Skeletal muscle cell (primary cell): ENCODE measurements at regions not wholly inside any gene's neighbourhood (a gene's known extent, or its start where the extent isn't known, plus 50 kb on each side); places are given as distances from the start of the nearest gene placed in this dataset.
"Not testable (repeated sequence)": the region's sequence is repeated elsewhere in the genome, so short reads cannot be mapped to it uniquely, and the experiment has no call there.

ENCODE experiments used
- DNase-seq: peaks from one replicate; pipeline ENCODE4 v3.0.0-alpha.2; 2010; ENCODE audit warnings: low read depth
- H3K4me3 ChIP-seq: 2 replicates; pipeline ENCODE4 v1.5.1; 2011; ENCODE audit warnings: low read depth, mild to moderate bottlenecking, control low read depth, low read length, moderate library complexity

GRCh38 chr6:156194981-156195380 is 582.2 kb upstream of the ARID1B start:
- no peak overlapping the region for H3K4me3 ChIP-seq
- no peak for DNase-seq

GRCh38 chr6:156193381-156193780 is 583.8 kb upstream of the ARID1B start:
- DNase-seq, result no peak

GRCh38 chr6:156191895-156192294 is 585.3 kb upstream of the ARID1B start:
- H3K4me3 ChIP-seq, result no peak overlapping the region
- no peak for DNase-seq

More at GRCh38 chr6:156193381-156193780, 583.8 kb upstream of the ARID1B start:
- H3K4me3 ChIP-seq, result no peak overlapping the region

GRCh38 chr6:156191390-156191789 is 585.8 kb upstream of the ARID1B start:
- not testable (repeated sequence) for DNase-seq, H3K4me3 ChIP-seq

GRCh38 chr6:156190270-156190669 is 586.9 kb upstream of the ARID1B start:
- DNase-seq, result no peak
- no peak overlapping the region for H3K4me3 ChIP-seq

GRCh38 chr6:156189714-156190113 is 587.5 kb upstream of the ARID1B start:
- DNase-seq, result no peak
- no peak overlapping the region for H3K4me3 ChIP-seq

DNA sequence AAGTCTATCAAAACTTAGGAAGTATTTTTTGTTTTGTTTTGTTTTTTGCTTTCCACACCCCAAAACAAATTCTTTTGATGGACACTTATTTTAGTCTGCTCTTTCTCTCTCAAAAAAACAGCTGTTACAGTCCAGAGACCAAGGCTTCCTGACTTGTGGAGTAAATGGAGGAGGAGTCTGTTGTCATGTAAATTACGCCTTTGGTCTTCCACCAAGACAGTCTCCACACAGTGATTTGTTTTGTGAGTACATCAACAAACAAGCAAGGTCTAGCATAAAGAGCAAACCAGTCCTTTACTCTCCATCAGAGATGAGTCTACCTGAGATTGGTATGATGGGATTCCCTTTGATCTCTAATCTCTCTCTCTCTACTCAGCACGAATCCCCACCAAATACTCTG is 588.0 kb upstream of the ARID1B start:
- no peak for DNase-seq
- H3K4me3 ChIP-seq, result no peak overlapping the region

DNA sequence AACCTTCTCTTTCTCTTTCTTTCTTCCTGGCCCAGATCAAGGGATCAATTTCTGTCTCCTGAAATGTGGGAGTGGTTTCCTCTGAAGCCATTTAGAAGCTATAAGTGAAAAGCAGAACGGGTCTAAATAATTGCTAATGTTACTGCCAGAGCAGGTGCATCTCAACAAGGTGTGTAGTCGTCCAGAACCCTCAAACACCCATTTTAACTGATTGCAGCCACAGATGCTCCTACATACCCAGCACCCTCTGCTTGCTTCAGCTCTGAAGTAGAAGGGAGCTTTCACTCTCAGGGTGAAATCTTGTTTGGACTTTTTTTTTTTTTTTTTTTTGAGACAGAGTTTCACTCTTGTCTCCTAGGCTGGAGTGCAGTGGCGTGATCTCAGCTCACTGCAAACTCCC is 592.1 kb upstream of the ARID1B start:
- DNase-seq, result no peak
- H3K4me3 ChIP-seq, result no peak overlapping the region

DNA sequence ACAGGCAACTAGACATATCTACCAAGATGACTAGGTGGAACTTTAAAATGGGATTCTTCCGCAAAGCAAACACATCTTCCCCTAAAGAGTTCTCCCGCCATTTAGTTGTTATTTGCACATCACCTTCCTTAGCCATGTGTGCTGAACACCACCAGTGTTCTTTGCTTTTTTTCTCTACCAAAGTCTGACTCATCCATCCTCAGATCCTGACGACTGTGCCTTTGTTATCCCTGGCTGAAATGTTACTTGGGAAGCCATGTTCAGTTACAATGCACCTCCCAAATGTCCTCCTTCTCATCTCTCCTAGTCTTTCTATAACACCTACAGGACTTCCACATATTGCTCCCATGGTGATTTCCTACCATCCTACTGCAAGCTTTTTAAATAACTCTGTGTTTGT is 593.5 kb upstream of the ARID1B start:
- no peak overlapping the region for H3K4me3 ChIP-seq
- DNase-seq, result no peak

DNA sequence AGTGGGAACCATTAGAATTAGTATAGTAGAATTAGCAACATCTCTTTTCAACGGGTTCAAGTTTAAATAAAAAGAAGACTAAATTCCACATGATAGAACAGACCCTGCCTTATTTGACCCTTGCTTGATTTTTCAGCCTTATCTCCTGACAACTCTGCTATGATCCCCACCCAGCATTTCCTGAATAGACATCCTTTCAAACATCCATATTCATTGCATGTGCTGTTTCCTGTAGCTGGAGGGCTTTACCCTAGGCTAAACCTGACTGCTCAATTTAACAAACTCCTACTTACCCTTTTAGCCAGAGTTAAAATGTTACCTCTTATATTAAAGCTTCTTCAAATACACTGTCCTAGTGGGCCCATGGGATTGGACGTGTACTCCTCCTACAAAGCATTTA is 594.8 kb upstream of the ARID1B start:
- H3K4me3 ChIP-seq, result no peak overlapping the region
- DNase-seq, result no peak

DNA sequence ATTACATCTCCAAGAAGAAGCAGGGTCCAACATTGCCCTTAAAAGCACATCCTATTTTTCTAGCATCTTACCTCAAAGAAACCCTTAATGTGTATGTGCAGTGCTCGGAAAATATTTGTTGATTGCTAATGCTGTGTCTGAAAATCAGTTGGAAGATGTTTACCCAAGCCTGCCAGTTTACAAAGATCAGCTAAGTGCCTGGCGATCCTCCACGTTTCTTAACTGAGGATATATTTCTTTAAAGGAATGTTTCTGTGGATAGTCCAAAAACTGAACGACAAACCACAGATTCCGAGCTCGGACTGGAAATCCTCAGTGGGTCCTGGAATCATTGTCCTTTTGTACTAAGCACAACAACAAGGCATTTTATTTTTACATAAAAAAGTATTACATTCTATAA is 595.7 kb upstream of the ARID1B start:
- DNase-seq, result no peak
- H3K4me3 ChIP-seq, result no peak overlapping the region

GRCh38 chr6:156175971-156176421 is 601.2 kb upstream of the ARID1B start:
- no peak for DNase-seq
- no peak overlapping the region for H3K4me3 ChIP-seq

- no peak for DNase-seq
- H3K4me3 ChIP-seq, result no peak overlapping the region
These were observed 601.7 kb upstream of the ARID1B start for GRCh38 chr6:156175433-156175832.

DNA sequence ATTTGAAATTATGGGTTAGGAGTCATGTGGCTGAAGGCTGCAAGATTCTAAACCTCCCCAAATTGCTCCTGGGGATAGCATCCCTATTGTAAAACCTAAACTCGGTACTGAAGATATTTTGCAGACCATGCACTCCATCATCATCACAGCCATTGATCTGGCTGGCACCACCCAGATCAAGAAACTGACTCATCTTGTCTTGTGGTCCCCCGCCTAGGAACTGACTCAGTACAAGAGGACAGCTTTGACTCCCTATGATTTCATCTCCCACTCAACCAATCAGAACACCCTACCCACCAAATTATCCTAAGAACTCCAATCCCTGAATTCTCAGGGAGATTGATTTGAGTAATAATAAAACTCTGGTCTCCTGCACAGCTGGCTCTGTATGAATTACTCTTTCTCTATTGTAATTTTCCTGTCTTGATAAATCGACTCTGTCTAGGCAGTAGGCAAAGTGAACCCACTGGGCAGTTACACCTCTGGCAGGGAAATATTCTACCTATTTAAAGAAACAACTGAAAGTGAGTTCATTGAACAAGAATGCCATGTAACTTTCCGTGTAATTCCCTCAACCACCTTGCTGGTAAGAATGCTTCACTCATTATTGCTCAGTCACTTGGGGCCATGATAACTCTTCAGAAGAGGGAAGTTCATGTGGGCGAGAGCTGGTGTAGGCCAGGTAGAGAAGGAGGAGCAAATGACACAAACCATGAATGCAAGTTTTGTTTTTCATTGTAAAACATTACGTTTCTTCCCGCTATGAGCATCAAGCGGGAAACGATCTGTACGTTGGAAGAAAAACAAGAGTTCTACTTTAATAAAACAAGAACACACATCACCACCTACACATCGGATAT is 602.9 kb upstream of the ARID1B start:
- no peak for DNase-seq
- H3K4me3 ChIP-seq, result no peak overlapping the region

- H3K4me3 ChIP-seq, result no peak overlapping the region
- no peak for DNase-seq
These were observed 607.8 kb upstream of the ARID1B start for GRCh38 chr6:156169371-156169770.

DNA sequence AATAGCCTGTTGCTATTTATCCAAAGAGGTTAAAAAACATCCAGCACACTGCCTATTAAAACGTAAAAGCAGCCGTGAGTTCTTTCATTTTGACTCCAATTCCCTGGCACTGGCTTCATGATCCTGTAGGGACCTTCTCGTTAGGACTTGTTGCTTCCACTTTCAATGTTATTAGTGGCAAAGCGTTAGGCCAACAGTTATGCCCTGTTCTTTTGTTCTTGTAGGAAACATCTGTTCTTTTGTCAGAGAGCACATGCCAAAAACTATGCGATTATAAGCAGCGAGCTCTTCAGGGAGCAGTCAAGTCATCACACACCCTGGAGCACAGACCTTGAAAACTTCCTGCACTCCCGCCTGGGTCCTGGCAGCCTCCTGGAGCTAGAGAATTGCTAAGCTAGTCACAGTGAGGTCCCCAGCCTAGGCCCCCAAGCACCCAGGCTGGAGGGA is 609.5 kb upstream of the ARID1B start:
- DNase-seq, result no peak
- no peak overlapping the region for H3K4me3 ChIP-seq

DNA sequence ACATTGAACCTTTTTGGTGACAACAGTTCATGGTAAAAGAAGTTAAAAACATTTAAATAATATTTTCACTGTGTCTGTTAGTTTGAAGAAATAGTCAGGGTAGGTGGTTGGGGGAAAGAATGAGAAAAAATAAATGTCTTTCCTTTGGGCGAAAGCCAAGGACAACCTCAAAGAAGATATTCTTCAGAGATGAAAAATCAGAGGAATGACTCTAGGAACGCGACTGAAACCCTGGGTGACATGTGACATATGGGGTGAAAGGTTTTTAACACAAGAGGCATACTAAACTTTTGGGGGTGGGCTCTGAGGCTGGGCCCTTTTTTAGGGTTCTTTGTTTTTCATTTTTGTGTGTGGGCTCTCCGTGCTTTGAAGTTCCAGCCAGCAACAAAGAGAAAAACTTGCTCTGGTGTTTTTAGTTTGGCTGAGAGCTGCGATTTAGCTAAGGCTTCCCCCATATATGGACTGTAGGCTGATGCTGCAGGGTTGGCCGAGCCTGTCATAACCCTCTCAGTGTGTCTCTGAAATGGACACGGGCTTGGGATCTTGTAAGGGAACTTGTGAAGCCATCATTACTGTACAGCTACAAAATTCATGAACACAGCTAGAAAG is 610.1 kb upstream of the ARID1B start:
- DNase-seq, result no peak
- H3K4me3 ChIP-seq, result no peak overlapping the region

- H3K4me3 ChIP-seq, result no peak overlapping the region
These were observed 611.1 kb upstream of the ARID1B start for GRCh38 chr6:156166093-156166492.

GRCh38 chr6:156164701-156165452 is 612.3 kb upstream of the ARID1B start:
- no peak overlapping the region for H3K4me3 ChIP-seq
- no peak for DNase-seq

More at GRCh38 chr6:156166093-156166492, 611.1 kb upstream of the ARID1B start:
- no peak for DNase-seq

GRCh38 chr6:156163311-156163710 is 613.9 kb upstream of the ARID1B start:
- no peak overlapping the region for H3K4me3 ChIP-seq
- DNase-seq, result no peak
